Gastrocnemius medialis (tissue), 4 donors: ENCODE measurements at regions not wholly inside any gene's neighbourhood (a gene's known extent, or its start where the extent isn't known, plus 50 kb on each side); places are given as distances from the start of the nearest gene placed in this dataset.

Experiments used
- ATAC-seq, 2 donors: fragments of 150-250 bp; one replicate each; pipeline ENCODE4 v1.9.1; 2016
- DNase-seq, 2 donors: peaks; one replicate each; pipeline ENCODE4 v3.0.0-alpha.2; 2019
- H3K27ac ChIP-seq, 4 donors: fragments of 200-600 bp; sonication (generic); 1 replicate in 1 of 4; 2 replicates in 3 of 4; pipeline ENCODE4 v1.5.1; 2016 to 2018; ENCODE audit warnings: mild to moderate bottlenecking in 2 of 4, moderate library complexity in 1 of 4
- H3K27me3 ChIP-seq, 3 donors: fragments of 200-600 bp; sonication (generic) in 2 of 3; 1 replicate in 1 of 3; 2 replicates in 2 of 3; pipeline versions ENCODE4 v1.5.1 to v1.6.0; 2016 to 2019; ENCODE audit warnings: mild to moderate bottlenecking in 1 of 3, moderate library complexity in 1 of 3
- H3K36me3 ChIP-seq, 2 donors: fragments of 200-600 bp; sonication (generic) in 1 of 2; one replicate each; pipeline ENCODE4 v1.5.1; 2017 to 2018
- H3K4me1 ChIP-seq, 2 donors: fragments of 200-600 bp; sonication (generic) in 1 of 2; one replicate each; pipeline ENCODE4 v1.5.1; 2016 to 2017; ENCODE audit warnings: mild to moderate bottlenecking in 2 of 2
- H3K4me3 ChIP-seq, 4 donors: fragments of 200-600 bp; sonication (generic) in 3 of 4; 1 replicate in 1 of 4; 2 replicates in 3 of 4; pipeline ENCODE4 v1.5.1; 2016 to 2019; ENCODE audit warnings: mild to moderate bottlenecking in 2 of 4
- H3K9me3 ChIP-seq, 3 donors: fragments of 200-600 bp; sonication (generic) in 2 of 3; 1 replicate in 1 of 3; 2 replicates in 2 of 3; pipeline ENCODE4 v1.5.1; 2016 to 2019
- POLR2A ChIP-seq, 2 donors: fragments of 450-650 bp; IDR thresholded peaks; one replicate each; pipeline ENCODE4 v1.6.1; 2017; ENCODE audit warnings: antibody characterized with exemption in 2 of 2, mild to moderate bottlenecking in 2 of 2, moderate library complexity in 2 of 2
- in situ Hi-C, 4 donors: fragments of 200-750 bp; cut with MboI; loops; one replicate each; pipeline versions ENCODE4 v1.15.0 to v1.8.0; 2017; ENCODE audit warnings: low sequenced_read_pairs in 4 of 4
- intact Hi-C: fragments of 100-400 bp; cut with DNase I; formaldehyde crosslinking; loops from one replicate; pipeline ENCODE4 v1.15.1; 2023; ENCODE audit warnings: low total_unique reads
- TF ChIP-seq, protein P1 (sequence below), 5 experiments: fragments of 450-650 bp in 3 of 5; fragments of 200-600 bp in 2 of 5; sonication (generic) in 2 of 5; IDR thresholded peaks in 4 of 5; conservative IDR thresholded peaks in 1 of 5; 1 replicate in 4 of 5; 2 replicates in 1 of 5; pipeline ENCODE4 v1.5.1; 2016 to 2019; ENCODE audit warnings: antibody characterized with exemption in 5 of 5, mild to moderate bottlenecking in 3 of 5, moderate library complexity in 3 of 5

GRCh38 chrX:2628751-2629315, 62.3 kb upstream of the CD99 start:
- H3K4me1 ChIP-seq = no peaks in the 10 kb centered on the region
- H3K4me3 ChIP-seq = peak overlapping the region in 1 of 4 donors; percentile 2
- intact Hi-C loops (no loop called here), in situ Hi-C loops (loop anchor here in 1 of 4 donors (25.0 kb wide), 1 partner anchor 1642 kb away; no protein-coding TSS in a partner anchor)
- H3K27me3 ChIP-seq = no peaks in the 10 kb centered on the region
- H3K9me3 ChIP-seq = peaks cover 0 to 6% (median 0%) of the 10 kb centered on the region in 3 donors
- peaks cover 0 to 10% of the 10 kb centered on the region in 2 donors for H3K36me3 ChIP-seq
- ATAC-seq = no peak
- DNase-seq = no peak
- no peak overlapping the region for H3K27ac ChIP-seq
- TF ChIP-seq POLR2A (IDR thresholded peaks at IDR 0.05) = no peak
- TF ChIP-seq, protein P1, sequence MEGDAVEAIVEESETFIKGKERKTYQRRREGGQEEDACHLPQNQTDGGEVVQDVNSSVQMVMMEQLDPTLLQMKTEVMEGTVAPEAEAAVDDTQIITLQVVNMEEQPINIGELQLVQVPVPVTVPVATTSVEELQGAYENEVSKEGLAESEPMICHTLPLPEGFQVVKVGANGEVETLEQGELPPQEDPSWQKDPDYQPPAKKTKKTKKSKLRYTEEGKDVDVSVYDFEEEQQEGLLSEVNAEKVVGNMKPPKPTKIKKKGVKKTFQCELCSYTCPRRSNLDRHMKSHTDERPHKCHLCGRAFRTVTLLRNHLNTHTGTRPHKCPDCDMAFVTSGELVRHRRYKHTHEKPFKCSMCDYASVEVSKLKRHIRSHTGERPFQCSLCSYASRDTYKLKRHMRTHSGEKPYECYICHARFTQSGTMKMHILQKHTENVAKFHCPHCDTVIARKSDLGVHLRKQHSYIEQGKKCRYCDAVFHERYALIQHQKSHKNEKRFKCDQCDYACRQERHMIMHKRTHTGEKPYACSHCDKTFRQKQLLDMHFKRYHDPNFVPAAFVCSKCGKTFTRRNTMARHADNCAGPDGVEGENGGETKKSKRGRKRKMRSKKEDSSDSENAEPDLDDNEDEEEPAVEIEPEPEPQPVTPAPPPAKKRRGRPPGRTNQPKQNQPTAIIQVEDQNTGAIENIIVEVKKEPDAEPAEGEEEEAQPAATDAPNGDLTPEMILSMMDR (IDR thresholded peaks at IDR 0.05 in 4 of 5, conservative IDR thresholded peaks at IDR 0.05 in 1 of 5) = no peak

DNA sequence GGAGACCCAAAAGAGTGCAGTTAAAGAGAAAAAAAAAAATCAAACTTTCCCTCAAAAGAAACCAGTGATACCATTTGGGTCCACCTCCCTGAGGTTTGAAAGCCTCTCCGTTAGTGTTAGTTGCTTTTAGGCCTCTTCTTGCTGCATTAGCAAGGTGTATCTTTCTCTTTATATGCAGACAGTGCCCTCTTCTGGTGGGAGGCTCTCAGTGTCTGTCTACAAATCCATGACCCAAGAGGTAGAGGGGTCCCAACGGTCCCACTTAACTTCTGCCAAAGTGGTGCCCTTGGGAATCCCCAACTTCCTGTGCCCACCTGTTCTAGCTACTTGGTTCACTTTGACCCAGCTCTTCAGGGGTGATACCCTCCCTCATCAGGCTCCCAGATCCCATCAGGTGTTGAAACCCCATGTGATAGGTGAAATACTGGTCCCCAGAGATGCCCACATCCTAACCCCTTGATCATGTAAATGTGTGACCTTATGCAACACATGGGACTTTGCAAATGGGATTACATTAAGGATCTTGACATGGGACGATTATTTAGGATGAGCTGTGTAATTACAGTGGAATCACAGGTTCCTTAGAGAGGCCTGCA, 63.7 kb upstream of the CD99 start:
- H3K27me3 ChIP-seq = no peaks in the 10 kb centered on the region
- ATAC-seq (peak in 1 of 2 donors; percentile 46), DNase-seq (peak in 1 of 2 donors; percentile 28)
- H3K4me1 ChIP-seq = no peaks in the 10 kb centered on the region
- no peak overlapping the region for H3K4me3 ChIP-seq
- intact Hi-C loops (no loop called here), in situ Hi-C loops (loop anchor here in 1 of 4 donors (25.0 kb wide), 1 partner anchor 1640 kb away; no protein-coding TSS in a partner anchor)
- H3K9me3 ChIP-seq = peaks cover 0 to under 1% (median 0%) of the 10 kb centered on the region in 3 donors
- no peak overlapping the region for H3K27ac ChIP-seq
- TF ChIP-seq POLR2A (IDR thresholded peaks at IDR 0.05) = no peak
- TF ChIP-seq, protein P1 (IDR thresholded peaks at IDR 0.05 in 4 of 5, conservative IDR thresholded peaks at IDR 0.05 in 1 of 5) = peak in 3 of 5 experiments; percentile 14 to 38 (median 38)
- peaks cover 0 to 10% of the 10 kb centered on the region in 2 donors for H3K36me3 ChIP-seq

DNA sequence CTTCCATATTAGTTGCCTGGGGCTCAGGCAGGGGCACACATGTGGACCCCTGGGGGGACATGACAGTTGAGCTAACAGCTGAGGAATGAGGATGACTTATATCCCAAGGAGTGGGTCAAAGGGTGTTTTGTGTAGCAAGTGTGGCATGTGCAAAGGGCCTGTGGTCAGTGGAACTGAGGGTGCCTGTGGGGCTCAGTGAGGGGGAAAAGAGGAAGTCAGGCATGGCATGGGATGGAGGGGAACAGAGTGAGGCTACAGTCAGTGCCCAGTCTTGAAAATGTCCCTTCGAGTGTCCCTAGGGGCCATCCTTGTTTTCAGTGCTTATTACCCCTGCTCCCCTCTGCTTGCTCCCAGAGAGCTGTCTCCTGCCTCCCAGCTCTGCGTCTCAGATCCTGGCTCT, 64.3 kb upstream of the CD99 start:
- intact Hi-C loops = no loop called here
- no peak for TF ChIP-seq POLR2A (IDR thresholded peaks at IDR 0.05)
- TF ChIP-seq, protein P1 (IDR thresholded peaks at IDR 0.05 in 4 of 5, conservative IDR thresholded peaks at IDR 0.05 in 1 of 5) = no peak
- peaks cover 0 to 10% of the 10 kb centered on the region in 2 donors for H3K36me3 ChIP-seq
- no peak for ATAC-seq
- no peak overlapping the region for H3K4me3 ChIP-seq
- H3K4me1 ChIP-seq = no peaks in the 10 kb centered on the region
- no peak for DNase-seq
- H3K27ac ChIP-seq = no peak overlapping the region
- no peaks in the 10 kb centered on the region for H3K9me3 ChIP-seq
- no peaks in the 10 kb centered on the region for H3K27me3 ChIP-seq
- in situ Hi-C loops = loop anchor here in 1 of 4 donors (25.0 kb wide), 1 partner anchor 1639 kb away; no protein-coding TSS in a partner anchor

DNA sequence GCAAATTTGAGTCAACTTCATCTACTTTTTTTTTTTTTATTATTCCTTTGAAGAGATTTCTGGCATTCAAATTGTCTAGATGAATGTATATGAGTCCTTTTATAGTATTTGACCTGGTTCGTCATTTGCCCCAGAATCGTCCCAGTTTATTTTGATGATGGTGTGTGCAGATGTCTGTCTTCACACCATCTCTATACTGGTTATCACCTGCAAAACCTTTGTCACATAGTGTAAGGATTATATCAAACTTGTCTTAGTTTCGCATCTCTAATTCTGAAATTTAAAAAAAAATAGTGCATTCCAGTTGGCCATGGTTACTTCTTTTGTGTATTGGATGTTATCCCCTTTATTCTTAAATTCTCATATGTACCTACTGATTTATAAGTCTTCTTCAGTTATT, 70.5 kb upstream of the CD99 start:
- peaks cover 0 to 9% of the 10 kb centered on the region in 2 donors for H3K36me3 ChIP-seq
- H3K27ac ChIP-seq = no peak overlapping the region
- H3K27me3 ChIP-seq = no peaks in the 10 kb centered on the region
- H3K4me1 ChIP-seq = peaks cover 0 to 5% of the 10 kb centered on the region in 2 donors
- no peak overlapping the region for H3K4me3 ChIP-seq
- TF ChIP-seq, protein P1 (IDR thresholded peaks at IDR 0.05 in 4 of 5, conservative IDR thresholded peaks at IDR 0.05 in 1 of 5) = no peak
- no peak for TF ChIP-seq POLR2A (IDR thresholded peaks at IDR 0.05)
- intact Hi-C loops (no loop called here), in situ Hi-C loops (loop anchor here (25.0 kb wide), 2 partner anchors 283 to 1158 kb away; partner anchors contain the start of gene ASMTL (in 4 of the 4))
- DNase-seq (no peak), ATAC-seq (no peak)
- H3K9me3 ChIP-seq = no peaks in the 10 kb centered on the region
